HCT116 (cell line): ENCODE measurements at regions not wholly inside any gene's neighbourhood (a gene's known extent, or its start where the extent isn't known, plus 50 kb on each side); places are given as distances from the start of the nearest gene placed in this dataset.
"Not testable (repeated sequence)": the region's sequence is repeated elsewhere in the genome, so short reads cannot be mapped to it uniquely, and the experiment has no call there.

Source experiments
- ATAC-seq: fragments of 200-7000 bp; cut with Tn5 transposase; 2 replicates; pipeline ENCODE4 v1.9.1; 2020; ENCODE audit warnings: mild to moderate bottlenecking, moderate library complexity
- BruUV-seq: library from RNA; stranded (reverse); fragments of 400-500 nt; replicated peaks from 2 replicates; lab custom pipeline; 2021; lab: Mats Ljungman, UMichigan
- CTCF ChIA-PET: fragments of 300-600 bp; sonication (Branson Sonifier 250); formaldehyde crosslinking; loops from one replicate; lab custom pipeline; 2021; ENCODE audit warnings: antibody characterized with exemption; lab: Charles Lee
- POLR2A ChIA-PET: fragments of 300-600, 350-600 bp; sonication (Branson Sonifier 250); formaldehyde crosslinking; loops from one replicate; lab custom pipeline; 2021; ENCODE audit warnings: antibody characterized with exemption; lab: Charles Lee
- RAD21 ChIA-PET, 2 experiments: fragments of 300-600 bp; sonication (Branson Sonifier 250); formaldehyde crosslinking; loops; one replicate each; lab custom pipeline; 2023; ENCODE audit warnings: low total read pairs in 2 of 2; ENCODE audit not compliant: uncharacterized antibody in 2 of 2, unreplicated experiment in 2 of 2, low non-redundant PET in 1 of 2; lab: Charles Lee
- DNase-seq: peaks from one replicate; pipeline ENCODE4 v3.0.0-alpha.2; 2010; ENCODE audit warnings: low read depth, low spot score
- H2AFZ ChIP-seq: fragments of 200-600 bp; shearing (Covaris generic), sonication (generic); 2 replicates; pipeline ENCODE4 v1.6.1; 2017; ENCODE audit warnings: low read depth, mixed run types, mixed read lengths, antibody characterized with exemption, low read length; ENCODE audit not compliant: poor library complexity, severe bottlenecking
- H3K27ac ChIP-seq: 2 replicates; pipeline ENCODE4 v1.5.1; 2012; ENCODE audit warnings: low read depth, low read length
- H3K27me3 ChIP-seq: fragments of 200-600 bp; sonication (generic); 2 replicates; pipeline ENCODE4 v1.6.1; 2016; ENCODE audit warnings: mixed run types, low read length, mixed read lengths; ENCODE audit not compliant: insufficient read depth
- H3K36me3 ChIP-seq, 2 experiments: fragments of 200-500 bp in 1 of 2; fragments of 200-600 bp in 1 of 2; sonication (Bioruptor generic) in 1 of 2; sonication (generic) in 1 of 2; 2 replicates each; pipeline versions ENCODE4 v1.5.1 to v1.6.1; 2014 to 2016; ENCODE audit warnings: low read length in 2 of 2, inconsistent platforms in 1 of 2, mixed read lengths in 1 of 2, mixed run types in 1 of 2; ENCODE audit not compliant: insufficient read depth in 2 of 2, control insufficient read depth in 1 of 2
- H3K4me1 ChIP-seq, 2 experiments: fragments of 200-600 bp in 1 of 2; sonication (generic) in 1 of 2; 2 replicates each; pipeline versions ENCODE4 v1.5.1 to v1.6.1; 2012 to 2017; ENCODE audit warnings: low read length in 2 of 2, inconsistent platforms in 1 of 2, mild to moderate bottlenecking in 1 of 2, mixed read lengths in 1 of 2, mixed run types in 1 of 2, moderate library complexity in 1 of 2; ENCODE audit not compliant: insufficient read depth in 2 of 2, control insufficient read depth in 1 of 2
- H3K4me2 ChIP-seq: fragments of 200-600 bp; sonication (generic); 2 replicates; pipeline ENCODE4 v1.6.1; 2017; ENCODE audit warnings: mixed run types, low read length, mixed read lengths
- H3K4me3 ChIP-seq, 2 experiments: fragments of 200-600 bp in 1 of 2; sonication (generic) in 1 of 2; replicated peaks in 1 of 2; 2 replicates each; pipeline ENCODE4 v1.5.1; 2011 to 2016; ENCODE audit warnings: low read length in 2 of 2, control low read depth in 1 of 2, low read depth in 1 of 2, mild to moderate bottlenecking in 1 of 2, mixed read lengths in 1 of 2, mixed run types in 1 of 2
- H3K79me2 ChIP-seq: fragments of 200-600 bp; sonication (generic); 2 replicates; pipeline ENCODE4 v1.6.1; 2017; ENCODE audit warnings: mild to moderate bottlenecking, mixed run types, low read length, moderate library complexity, mixed read lengths; ENCODE audit not compliant: insufficient read depth
- H3K9ac ChIP-seq: fragments of 200-600 bp; sonication (generic); 2 replicates; pipeline ENCODE4 v1.6.1; 2016; ENCODE audit warnings: low read length, mixed read lengths
- H3K9me2 ChIP-seq: fragments of 200-600 bp; sonication (generic), shearing (Covaris generic); 2 replicates; pipeline ENCODE4 v1.6.1; 2017; ENCODE audit warnings: mixed run types, mild to moderate bottlenecking, moderate library complexity; ENCODE audit not compliant: insufficient read depth
- H3K9me3 ChIP-seq, 2 experiments: fragments of 200-500 bp in 1 of 2; fragments of 200-600 bp in 1 of 2; sonication (Bioruptor generic) in 1 of 2; sonication (generic) in 1 of 2; 2 replicates each; pipeline ENCODE4 v1.6.1; 2014 to 2017; ENCODE audit warnings: low read length in 2 of 2, mixed read lengths in 2 of 2, inconsistent platforms in 1 of 2, low read depth in 1 of 2, mild to moderate bottlenecking in 1 of 2, mixed run types in 1 of 2, moderate library complexity in 1 of 2; ENCODE audit not compliant: control insufficient read depth in 1 of 2, insufficient read depth in 1 of 2
- H4K20me1 ChIP-seq: fragments of 200-600 bp; sonication (generic), shearing (Covaris generic); 2 replicates; pipeline ENCODE4 v1.6.1; 2017; ENCODE audit warnings: mixed run types, mild to moderate bottlenecking, moderate library complexity; ENCODE audit not compliant: insufficient read depth
- CEBPB ChIP-seq: IDR thresholded peaks from 2 replicates; pipeline ENCODE4 v1.6.1; 2012; ENCODE audit warnings: low read depth
- EGR1 ChIP-seq: IDR thresholded peaks from 2 replicates; pipeline ENCODE4 v1.6.1; 2012; ENCODE audit warnings: low read depth
- EZH2 ChIP-seq: fragments of 200-600 bp; sonication (generic); IDR thresholded peaks from 2 replicates; pipeline ENCODE4 v1.6.1; 2017; ENCODE audit warnings: antibody characterized with exemption, mixed run types
- FOSL1 ChIP-seq: IDR thresholded peaks from 2 replicates; pipeline ENCODE4 v1.6.1; 2012; ENCODE audit warnings: low read depth
- POLR2A ChIP-seq: IDR thresholded peaks from 2 replicates; pipeline ENCODE4 v1.7.0; 2011; ENCODE audit warnings: borderline replicate concordance; ENCODE audit not compliant: insufficient read depth, insufficient read length; ENCODE audit errors: extremely low read depth
- POLR2AphosphoS5 ChIP-seq: IDR thresholded peaks from 2 replicates; pipeline ENCODE4 v1.6.1; 2011; ENCODE audit warnings: mild to moderate bottlenecking, low read depth, low read length, moderate library complexity
- REST ChIP-seq: IDR thresholded peaks from 2 replicates; pipeline ENCODE4 v1.6.1; 2012; ENCODE audit warnings: low read depth
- SIN3A ChIP-seq: IDR thresholded peaks from 2 replicates; pipeline ENCODE4 v1.6.1; 2012; ENCODE audit warnings: low read depth
- YY1 ChIP-seq: IDR thresholded peaks from 2 replicates; pipeline ENCODE4 v1.6.1; 2011; ENCODE audit warnings: low read length, low read depth, moderate library complexity, mild to moderate bottlenecking; ENCODE audit not compliant: insufficient replicate concordance; ENCODE audit errors: extremely low read depth
- ZBTB33 ChIP-seq: IDR thresholded peaks from 2 replicates; pipeline ENCODE4 v1.6.1; 2011; ENCODE audit warnings: mild to moderate bottlenecking, low read length, moderate library complexity; ENCODE audit not compliant: insufficient replicate concordance; ENCODE audit errors: extremely low read depth
- ZFX ChIP-seq: fragments of 450-650 bp; IDR thresholded peaks from 2 replicates; pipeline ENCODE4 v1.6.1; 2017
- ZNF274 ChIP-seq: fragments of 200-500 bp; sonication (Bioruptor generic); IDR thresholded peaks from 2 replicates; pipeline ENCODE4 v1.6.1; 2014; ENCODE audit warnings: mild to moderate bottlenecking, low read depth, low read length, inconsistent platforms
- intact Hi-C: fragments of 100-400 bp; cut with micrococcal nuclease; formaldehyde crosslinking; loops from 2 replicates; pipeline ENCODE4 v1.10.0; 2022
- TF ChIP-seq, protein P1 (sequence below), 3 experiments: fragments of 200-600 bp in 1 of 3; sonication (generic) in 1 of 3; IDR thresholded peaks in 2 of 3; conservative IDR thresholded peaks in 1 of 3; 2 replicates each; pipeline ENCODE4 v1.5.1; 2012 to 2017; ENCODE audit warnings: low read depth in 2 of 3, low read length in 2 of 3, antibody characterized with exemption in 1 of 3, borderline replicate concordance in 1 of 3, control low read depth in 1 of 3, mild to moderate bottlenecking in 1 of 3, mixed read lengths in 1 of 3, mixed run types in 1 of 3, moderate library complexity in 1 of 3; ENCODE audit not compliant: insufficient read depth in 1 of 3
- TF ChIP-seq, protein P2 (sequence below): IDR thresholded peaks from 2 replicates; pipeline ENCODE4 v1.6.1; 2012

DNA sequence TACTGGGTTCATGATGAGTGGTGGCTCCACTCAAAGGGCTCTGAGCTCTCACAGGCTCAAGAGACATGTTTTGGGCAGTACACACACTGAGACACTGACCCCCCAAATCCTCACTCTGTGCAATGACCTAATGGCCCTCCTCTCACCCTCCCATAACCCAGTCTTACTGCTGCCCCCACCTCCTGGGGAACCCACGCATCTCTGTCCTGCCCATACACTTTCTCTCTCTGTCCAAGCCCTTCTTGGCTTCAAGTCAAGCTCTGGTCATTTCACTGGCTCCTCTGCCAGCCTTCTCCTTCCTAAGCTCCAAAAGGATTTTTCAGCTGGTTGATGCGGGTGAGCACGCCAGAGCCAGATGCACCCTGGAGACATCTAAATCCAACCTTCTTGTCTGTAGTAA is 187.9 kb upstream of the TSHZ3 start:
- Histone ChIP-seq H3K79me2 (no peaks in the 10 kb centered on the region), H3K36me3 (no peaks in the 10 kb centered on the region), H3K4me1 (no peaks in the 10 kb centered on the region), H3K9me2 (no peaks in the 10 kb centered on the region), H3K27ac (no peak overlapping the region), H3K9ac (no peak overlapping the region), H3K4me2 (no peak overlapping the region), H3K27me3 (no peaks in the 10 kb centered on the region), H2AFZ (no peak overlapping the region), H3K9me3 (peaks cover 28 to 32% of the 10 kb centered on the region in 2 experiments; a peak in 2 of 4 replicates), H3K4me3 (no peak overlapping the region), H4K20me1 (no peaks in the 10 kb centered on the region)
- ChIA-PET POLR2A (no interaction called here), RAD21 (no interaction called here), CTCF (no interaction called here)
- no peak for TF ChIP-seq FOSL1
- no peak for TF ChIP-seq POLR2A
- TF ChIP-seq, protein P1, sequence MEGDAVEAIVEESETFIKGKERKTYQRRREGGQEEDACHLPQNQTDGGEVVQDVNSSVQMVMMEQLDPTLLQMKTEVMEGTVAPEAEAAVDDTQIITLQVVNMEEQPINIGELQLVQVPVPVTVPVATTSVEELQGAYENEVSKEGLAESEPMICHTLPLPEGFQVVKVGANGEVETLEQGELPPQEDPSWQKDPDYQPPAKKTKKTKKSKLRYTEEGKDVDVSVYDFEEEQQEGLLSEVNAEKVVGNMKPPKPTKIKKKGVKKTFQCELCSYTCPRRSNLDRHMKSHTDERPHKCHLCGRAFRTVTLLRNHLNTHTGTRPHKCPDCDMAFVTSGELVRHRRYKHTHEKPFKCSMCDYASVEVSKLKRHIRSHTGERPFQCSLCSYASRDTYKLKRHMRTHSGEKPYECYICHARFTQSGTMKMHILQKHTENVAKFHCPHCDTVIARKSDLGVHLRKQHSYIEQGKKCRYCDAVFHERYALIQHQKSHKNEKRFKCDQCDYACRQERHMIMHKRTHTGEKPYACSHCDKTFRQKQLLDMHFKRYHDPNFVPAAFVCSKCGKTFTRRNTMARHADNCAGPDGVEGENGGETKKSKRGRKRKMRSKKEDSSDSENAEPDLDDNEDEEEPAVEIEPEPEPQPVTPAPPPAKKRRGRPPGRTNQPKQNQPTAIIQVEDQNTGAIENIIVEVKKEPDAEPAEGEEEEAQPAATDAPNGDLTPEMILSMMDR (IDR thresholded peaks at IDR 0.05 in 2 of 3, conservative IDR thresholded peaks at IDR 0.05 in 1 of 3; ENCODE audit: borderline replicate concordance in 1 of 3, insufficient read depth in 1 of 3, low read depth in 2 of 3, low read length in 2 of 3): no peak
- no peak for TF ChIP-seq ZFX
- no peak for TF ChIP-seq YY1
- TF ChIP-seq EGR1: no peak
- TF ChIP-seq POLR2AphosphoS5: no peak
- no peak for TF ChIP-seq ZBTB33
- TF ChIP-seq ZNF274: no peak
- no peak for TF ChIP-seq REST
- no peak for TF ChIP-seq CEBPB
- no peak for TF ChIP-seq EZH2
- no peak for TF ChIP-seq SIN3A
- TF ChIP-seq, protein P2, sequence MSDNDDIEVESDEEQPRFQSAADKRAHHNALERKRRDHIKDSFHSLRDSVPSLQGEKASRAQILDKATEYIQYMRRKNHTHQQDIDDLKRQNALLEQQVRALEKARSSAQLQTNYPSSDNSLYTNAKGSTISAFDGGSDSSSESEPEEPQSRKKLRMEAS: no peak
- intact Hi-C loops: no loop called here
- BruUV-seq: no TSS peak
- DNase-seq: no peak
- no peak for ATAC-seq

DNA sequence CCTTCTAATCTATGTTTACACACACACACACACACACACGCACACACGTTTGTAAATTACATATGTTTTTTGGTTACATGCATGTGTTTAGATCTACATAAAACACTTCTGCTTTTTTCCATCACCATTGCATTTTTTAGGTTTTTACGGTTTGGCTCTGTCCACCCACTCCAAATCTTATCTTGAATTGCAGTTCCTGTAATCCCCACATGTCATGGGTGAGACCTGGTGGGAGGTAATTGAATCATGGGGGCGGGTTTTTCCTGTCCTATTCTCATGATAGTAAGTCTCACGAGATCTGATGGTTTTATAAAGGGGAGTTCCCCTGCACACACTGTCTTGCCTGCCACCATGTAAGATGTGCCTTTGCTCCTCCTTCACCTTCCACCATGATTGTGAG is 188.7 kb upstream of the TSHZ3 start:
- H4K20me1 ChIP-seq, H3K4me2 ChIP-seq, intact Hi-C loops, H2AFZ ChIP-seq, H3K9ac ChIP-seq, POLR2A ChIA-PET, H3K79me2 ChIP-seq, BruUV-seq, H3K36me3 ChIP-seq, ATAC-seq, H3K27me3 ChIP-seq, RAD21 ChIA-PET, CTCF ChIA-PET, H3K27ac ChIP-seq, H3K9me2 ChIP-seq, H3K4me3 ChIP-seq, DNase-seq, H3K4me1 ChIP-seq: not testable (repeated sequence)
- H3K9me3 ChIP-seq: peaks cover 28 to 32% of the 10 kb centered on the region in 2 experiments; a peak in 2 of 4 replicates
